HCT116 (cell line): ENCODE measurements at regions not wholly inside any gene's neighbourhood (a gene's known extent, or its start where the extent isn't known, plus 50 kb on each side); places are given as distances from the start of the nearest gene placed in this dataset.

Experiments
- ATAC-seq: fragments of 200-7000 bp; cut with Tn5 transposase; 2 replicates; pipeline ENCODE4 v1.9.1; 2020; ENCODE audit warnings: mild to moderate bottlenecking, moderate library complexity
- BruUV-seq: library from RNA; stranded (reverse); fragments of 400-500 nt; replicated peaks from 2 replicates; lab custom pipeline; 2021; lab: Mats Ljungman, UMichigan
- CTCF ChIA-PET: fragments of 300-600 bp; sonication (Branson Sonifier 250); formaldehyde crosslinking; loops from one replicate; lab custom pipeline; 2021; ENCODE audit warnings: antibody characterized with exemption; lab: Charles Lee
- POLR2A ChIA-PET: fragments of 300-600, 350-600 bp; sonication (Branson Sonifier 250); formaldehyde crosslinking; loops from one replicate; lab custom pipeline; 2021; ENCODE audit warnings: antibody characterized with exemption; lab: Charles Lee
- RAD21 ChIA-PET, 2 experiments: fragments of 300-600 bp; sonication (Branson Sonifier 250); formaldehyde crosslinking; loops; one replicate each; lab custom pipeline; 2023; ENCODE audit warnings: low total read pairs in 2 of 2; ENCODE audit not compliant: uncharacterized antibody in 2 of 2, unreplicated experiment in 2 of 2, low non-redundant PET in 1 of 2; lab: Charles Lee
- DNase-seq: peaks from one replicate; pipeline ENCODE4 v3.0.0-alpha.2; 2010; ENCODE audit warnings: low read depth, low spot score
- H2AFZ ChIP-seq: fragments of 200-600 bp; shearing (Covaris generic), sonication (generic); 2 replicates; pipeline ENCODE4 v1.6.1; 2017; ENCODE audit warnings: low read depth, mixed run types, mixed read lengths, antibody characterized with exemption, low read length; ENCODE audit not compliant: poor library complexity, severe bottlenecking
- H3K27ac ChIP-seq: 2 replicates; pipeline ENCODE4 v1.5.1; 2012; ENCODE audit warnings: low read depth, low read length
- H3K27me3 ChIP-seq: fragments of 200-600 bp; sonication (generic); 2 replicates; pipeline ENCODE4 v1.6.1; 2016; ENCODE audit warnings: mixed run types, low read length, mixed read lengths; ENCODE audit not compliant: insufficient read depth
- H3K36me3 ChIP-seq, 2 experiments: fragments of 200-500 bp in 1 of 2; fragments of 200-600 bp in 1 of 2; sonication (Bioruptor generic) in 1 of 2; sonication (generic) in 1 of 2; 2 replicates each; pipeline versions ENCODE4 v1.5.1 to v1.6.1; 2014 to 2016; ENCODE audit warnings: low read length in 2 of 2, inconsistent platforms in 1 of 2, mixed read lengths in 1 of 2, mixed run types in 1 of 2; ENCODE audit not compliant: insufficient read depth in 2 of 2, control insufficient read depth in 1 of 2
- H3K4me1 ChIP-seq, 2 experiments: fragments of 200-600 bp in 1 of 2; sonication (generic) in 1 of 2; 2 replicates each; pipeline versions ENCODE4 v1.5.1 to v1.6.1; 2012 to 2017; ENCODE audit warnings: low read length in 2 of 2, inconsistent platforms in 1 of 2, mild to moderate bottlenecking in 1 of 2, mixed read lengths in 1 of 2, mixed run types in 1 of 2, moderate library complexity in 1 of 2; ENCODE audit not compliant: insufficient read depth in 2 of 2, control insufficient read depth in 1 of 2
- H3K4me2 ChIP-seq: fragments of 200-600 bp; sonication (generic); 2 replicates; pipeline ENCODE4 v1.6.1; 2017; ENCODE audit warnings: mixed run types, low read length, mixed read lengths
- H3K4me3 ChIP-seq, 2 experiments: fragments of 200-600 bp in 1 of 2; sonication (generic) in 1 of 2; replicated peaks in 1 of 2; 2 replicates each; pipeline ENCODE4 v1.5.1; 2011 to 2016; ENCODE audit warnings: low read length in 2 of 2, control low read depth in 1 of 2, low read depth in 1 of 2, mild to moderate bottlenecking in 1 of 2, mixed read lengths in 1 of 2, mixed run types in 1 of 2
- H3K79me2 ChIP-seq: fragments of 200-600 bp; sonication (generic); 2 replicates; pipeline ENCODE4 v1.6.1; 2017; ENCODE audit warnings: mild to moderate bottlenecking, mixed run types, low read length, moderate library complexity, mixed read lengths; ENCODE audit not compliant: insufficient read depth
- H3K9ac ChIP-seq: fragments of 200-600 bp; sonication (generic); 2 replicates; pipeline ENCODE4 v1.6.1; 2016; ENCODE audit warnings: low read length, mixed read lengths
- H3K9me2 ChIP-seq: fragments of 200-600 bp; sonication (generic), shearing (Covaris generic); 2 replicates; pipeline ENCODE4 v1.6.1; 2017; ENCODE audit warnings: mixed run types, mild to moderate bottlenecking, moderate library complexity; ENCODE audit not compliant: insufficient read depth
- H3K9me3 ChIP-seq, 2 experiments: fragments of 200-500 bp in 1 of 2; fragments of 200-600 bp in 1 of 2; sonication (Bioruptor generic) in 1 of 2; sonication (generic) in 1 of 2; 2 replicates each; pipeline ENCODE4 v1.6.1; 2014 to 2017; ENCODE audit warnings: low read length in 2 of 2, mixed read lengths in 2 of 2, inconsistent platforms in 1 of 2, low read depth in 1 of 2, mild to moderate bottlenecking in 1 of 2, mixed run types in 1 of 2, moderate library complexity in 1 of 2; ENCODE audit not compliant: control insufficient read depth in 1 of 2, insufficient read depth in 1 of 2
- H4K20me1 ChIP-seq: fragments of 200-600 bp; sonication (generic), shearing (Covaris generic); 2 replicates; pipeline ENCODE4 v1.6.1; 2017; ENCODE audit warnings: mixed run types, mild to moderate bottlenecking, moderate library complexity; ENCODE audit not compliant: insufficient read depth
- CBX3 ChIP-seq: IDR thresholded peaks from 2 replicates; pipeline ENCODE4 v1.6.1; 2012; ENCODE audit warnings: low read depth
- CTCF ChIP-seq, 3 experiments: fragments of 200-600 bp in 1 of 3; sonication (generic) in 1 of 3; IDR thresholded peaks in 2 of 3; conservative IDR thresholded peaks in 1 of 3; 2 replicates each; pipeline ENCODE4 v1.5.1; 2012 to 2017; ENCODE audit warnings: low read depth in 2 of 3, low read length in 2 of 3, antibody characterized with exemption in 1 of 3, borderline replicate concordance in 1 of 3, control low read depth in 1 of 3, mild to moderate bottlenecking in 1 of 3, mixed read lengths in 1 of 3, mixed run types in 1 of 3, moderate library complexity in 1 of 3; ENCODE audit not compliant: insufficient read depth in 1 of 3
- ELF1 ChIP-seq: IDR thresholded peaks from 2 replicates; pipeline ENCODE4 v1.6.1; 2012; ENCODE audit warnings: low read depth, borderline replicate concordance
- FOSL1 ChIP-seq: IDR thresholded peaks from 2 replicates; pipeline ENCODE4 v1.6.1; 2012; ENCODE audit warnings: low read depth
- JUND ChIP-seq: IDR thresholded peaks from 2 replicates; pipeline ENCODE4 v1.6.1; 2012
- POLR2A ChIP-seq: IDR thresholded peaks from 2 replicates; pipeline ENCODE4 v1.7.0; 2011; ENCODE audit warnings: borderline replicate concordance; ENCODE audit not compliant: insufficient read depth, insufficient read length; ENCODE audit errors: extremely low read depth
- POLR2AphosphoS5 ChIP-seq: IDR thresholded peaks from 2 replicates; pipeline ENCODE4 v1.6.1; 2011; ENCODE audit warnings: mild to moderate bottlenecking, low read depth, low read length, moderate library complexity
- REST ChIP-seq: IDR thresholded peaks from 2 replicates; pipeline ENCODE4 v1.6.1; 2012; ENCODE audit warnings: low read depth
- SP1 ChIP-seq: IDR thresholded peaks from 2 replicates; pipeline ENCODE4 v1.6.1; 2012; ENCODE audit warnings: low read depth
- TCF7L2 ChIP-seq: IDR thresholded peaks from 2 replicates; pipeline ENCODE4 v1.7.0; 2011; ENCODE audit warnings: borderline replicate concordance, inconsistent platforms; ENCODE audit not compliant: insufficient read depth, insufficient read length; ENCODE audit errors: extremely low read depth
- intact Hi-C: fragments of 100-400 bp; cut with micrococcal nuclease; formaldehyde crosslinking; loops from 2 replicates; pipeline ENCODE4 v1.10.0; 2022

GRCh38 chr3:99236576-99236975 is 335.1 kb upstream of the DCBLD2 start:
- ChIA-PET POLR2A (no interaction called here), RAD21 (no interaction called here), CTCF (no interaction called here)
- DNase-seq (no peak), ATAC-seq (no peak)
- Histone ChIP-seq H4K20me1 (no peaks in the 10 kb centered on the region), H3K4me1 (no peaks in the 10 kb centered on the region), H3K9me3 (no peaks in the 10 kb centered on the region), H2AFZ (no peak overlapping the region), H3K27me3 (peaks cover 37% of the 10 kb centered on the region), H3K79me2 (no peaks in the 10 kb centered on the region), H3K36me3 (no peaks in the 10 kb centered on the region), H3K9ac (no peak overlapping the region), H3K4me2 (no peak overlapping the region), H3K27ac (no peak overlapping the region), H3K9me2 (no peaks in the 10 kb centered on the region), H3K4me3 (no peak overlapping the region)
- BruUV-seq: no TSS peak
- no peak for TF ChIP-seq POLR2A
- TF ChIP-seq ELF1: no peak
- TF ChIP-seq POLR2AphosphoS5: no peak
- TF ChIP-seq TCF7L2: no peak
- TF ChIP-seq JUND: no peak
- no peak for TF ChIP-seq SP1
- no peak for TF ChIP-seq CBX3
- TF ChIP-seq REST: no peak
- no peak for TF ChIP-seq FOSL1
- intact Hi-C loops: no loop called here

GRCh38 chr3:99232696-99233095 is 331.2 kb upstream of the DCBLD2 start:
- no peak for ATAC-seq
- Histone ChIP-seq H2AFZ (no peak overlapping the region), H3K9me3 (no peaks in the 10 kb centered on the region), H3K79me2 (no peaks in the 10 kb centered on the region), H3K36me3 (no peaks in the 10 kb centered on the region), H3K4me3 (no peak overlapping the region), H3K4me1 (no peaks in the 10 kb centered on the region), H3K27ac (no peak overlapping the region), H3K9me2 (0 out of 2 replicates have a peak, but pooled peaks cover 3% of the 10 kb centered on the region), H3K9ac (no peak overlapping the region), H4K20me1 (no peaks in the 10 kb centered on the region), H3K4me2 (no peak overlapping the region), H3K27me3 (peaks cover 53% of the 10 kb centered on the region)
- RAD21 ChIA-PET: no interaction called here
- BruUV-seq: no TSS peak
- CTCF ChIA-PET: no interaction called here
- no peak for DNase-seq
- no peak for TF ChIP-seq ELF1
- no peak for TF ChIP-seq CTCF (IDR thresholded peaks at IDR 0.05 in 2 of 3, conservative IDR thresholded peaks at IDR 0.05 in 1 of 3; ENCODE audit: borderline replicate concordance in 1 of 3, insufficient read depth in 1 of 3, low read depth in 2 of 3, low read length in 2 of 3)
- POLR2A ChIA-PET: no interaction called here
- intact Hi-C loops: no loop called here
